ENCODE measurements at regions not wholly inside any gene's neighbourhood (a gene's known extent, or its start where the extent isn't known, plus 50 kb on each side); places are given as distances from the start of the nearest gene placed in this dataset.

DNA sequence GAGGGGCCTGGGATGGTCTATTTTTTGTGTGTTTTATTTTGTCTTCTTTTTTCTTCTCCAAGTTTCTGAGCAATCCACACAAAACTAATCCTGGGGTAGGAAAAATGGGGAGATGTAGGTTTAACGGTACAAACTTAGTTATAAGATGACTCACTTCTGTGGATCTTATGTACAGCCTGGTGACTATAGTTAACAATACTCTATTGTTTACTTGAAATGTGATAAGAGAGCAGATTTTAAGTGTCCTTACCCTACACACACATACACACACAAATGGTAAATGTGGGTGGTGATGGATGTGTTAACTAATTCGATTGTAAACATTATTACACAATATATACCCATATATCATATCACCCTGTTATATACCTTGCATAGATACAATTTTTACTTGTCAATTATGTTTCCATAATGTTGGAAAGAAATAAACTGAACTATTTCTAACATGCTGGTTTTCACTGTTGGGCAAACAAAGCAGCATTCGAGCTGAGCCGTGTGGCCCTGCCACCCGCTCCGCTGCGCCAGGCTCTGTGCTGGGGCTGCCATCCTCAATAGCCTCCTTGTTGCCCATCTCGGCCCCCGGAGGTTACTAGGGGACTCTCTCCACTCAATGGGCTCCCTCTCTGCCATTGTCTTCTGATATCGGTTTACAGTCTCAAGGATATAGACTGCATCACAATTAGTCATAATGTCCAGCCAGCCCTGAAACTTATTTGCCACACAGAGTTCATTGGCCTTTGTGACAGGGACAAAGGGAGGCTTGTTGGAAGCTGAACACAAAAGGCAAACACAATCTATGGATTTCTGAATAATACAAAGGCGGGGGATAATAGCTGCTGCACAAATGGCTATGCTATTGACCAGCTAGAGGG is 380.3 kb upstream of the MAF start:
- no peaks in the 10 kb centered on the region for H3K4me1 ChIP-seq (ENCODE audit: control insufficient read depth, low read length)
- H3F3A ChIP-seq (ENCODE audit: control insufficient read depth, insufficient read depth), result no peaks in the 10 kb centered on the region
- TF ChIP-seq EZH2phosphoT487 (IDR thresholded peaks at IDR 0.05; ENCODE audit: borderline replicate concordance, low read length), result no peak
- TF ChIP-seq, protein P1, sequence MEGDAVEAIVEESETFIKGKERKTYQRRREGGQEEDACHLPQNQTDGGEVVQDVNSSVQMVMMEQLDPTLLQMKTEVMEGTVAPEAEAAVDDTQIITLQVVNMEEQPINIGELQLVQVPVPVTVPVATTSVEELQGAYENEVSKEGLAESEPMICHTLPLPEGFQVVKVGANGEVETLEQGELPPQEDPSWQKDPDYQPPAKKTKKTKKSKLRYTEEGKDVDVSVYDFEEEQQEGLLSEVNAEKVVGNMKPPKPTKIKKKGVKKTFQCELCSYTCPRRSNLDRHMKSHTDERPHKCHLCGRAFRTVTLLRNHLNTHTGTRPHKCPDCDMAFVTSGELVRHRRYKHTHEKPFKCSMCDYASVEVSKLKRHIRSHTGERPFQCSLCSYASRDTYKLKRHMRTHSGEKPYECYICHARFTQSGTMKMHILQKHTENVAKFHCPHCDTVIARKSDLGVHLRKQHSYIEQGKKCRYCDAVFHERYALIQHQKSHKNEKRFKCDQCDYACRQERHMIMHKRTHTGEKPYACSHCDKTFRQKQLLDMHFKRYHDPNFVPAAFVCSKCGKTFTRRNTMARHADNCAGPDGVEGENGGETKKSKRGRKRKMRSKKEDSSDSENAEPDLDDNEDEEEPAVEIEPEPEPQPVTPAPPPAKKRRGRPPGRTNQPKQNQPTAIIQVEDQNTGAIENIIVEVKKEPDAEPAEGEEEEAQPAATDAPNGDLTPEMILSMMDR (IDR thresholded peaks at IDR 0.05; ENCODE audit: low read depth, low read length, poor library complexity, severe bottlenecking), result no peak
- no peaks in the 10 kb centered on the region for H3K9me3 ChIP-seq (ENCODE audit: control insufficient read depth, insufficient read depth, low read length)
- H4K20me1 ChIP-seq (ENCODE audit: control insufficient read depth, insufficient read depth, low read depth, low read length), result no peaks in the 10 kb centered on the region
- no peaks in the 10 kb centered on the region for H3K27me3 ChIP-seq (ENCODE audit: control insufficient read depth, low read length)
- H3K79me2 ChIP-seq (ENCODE audit: control insufficient read depth, low read length), result no peaks in the 10 kb centered on the region
- H3K9me2 ChIP-seq (replicated peaks; ENCODE audit: control insufficient read depth, low read length), result no peaks in the 10 kb centered on the region
- H3K4me3 ChIP-seq (ENCODE audit: low read length), result no peak overlapping the region
- no peak overlapping the region for H3K4me2 ChIP-seq (ENCODE audit: low read length)
- H3K36me3 ChIP-seq (ENCODE audit: control insufficient read depth, low read length), result no peaks in the 10 kb centered on the region
- no peak overlapping the region for H3K27ac ChIP-seq (ENCODE audit: low read depth, low read length)

DNA sequence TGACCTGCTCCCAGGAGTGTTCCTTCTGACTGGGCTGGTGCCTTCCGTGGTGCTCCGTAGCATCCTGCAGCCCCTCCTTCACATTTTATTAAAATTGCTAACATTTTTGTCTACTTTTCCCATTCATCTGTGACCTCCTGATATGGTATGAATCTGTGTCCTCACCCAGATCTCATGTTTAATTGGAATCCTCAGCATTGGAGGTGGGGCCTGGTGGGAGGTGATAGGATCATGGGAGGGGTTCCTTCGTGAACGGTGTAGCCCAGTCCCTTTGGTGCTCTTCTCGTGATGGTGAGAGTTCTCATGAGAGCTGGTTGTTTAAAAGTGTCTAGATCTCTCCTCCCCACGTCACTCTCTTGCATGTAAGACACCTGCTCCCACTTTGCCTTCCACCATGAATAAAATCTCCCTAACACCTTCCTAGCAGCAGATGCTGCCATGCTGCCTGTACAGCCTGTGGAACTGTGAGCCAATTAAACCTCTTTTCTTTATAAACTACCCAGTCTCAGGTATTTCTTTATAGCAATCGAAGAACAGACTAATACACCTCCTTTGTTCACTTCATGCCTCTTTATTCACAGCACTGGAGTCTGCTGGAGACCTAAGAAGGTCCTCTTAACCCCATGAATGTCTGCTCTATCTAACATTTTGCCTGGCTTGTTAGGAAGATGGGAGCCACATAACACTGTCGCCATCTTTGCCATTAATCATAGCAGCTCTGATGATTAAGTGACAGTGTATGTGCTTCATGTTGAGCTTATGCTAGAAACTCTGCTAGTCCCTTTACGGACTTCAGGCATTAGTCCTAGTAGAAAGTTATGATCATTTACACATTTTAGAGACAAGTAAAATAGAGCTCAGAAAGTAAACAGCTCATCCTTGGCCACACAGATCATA is 377.7 kb upstream of the MAF start:
- no peaks in the 10 kb centered on the region for H3K4me1 ChIP-seq (ENCODE audit: control insufficient read depth, low read length)
- TF ChIP-seq, protein P1 (IDR thresholded peaks at IDR 0.05; ENCODE audit: low read depth, low read length, poor library complexity, severe bottlenecking), result no peak
- no peak for TF ChIP-seq EZH2phosphoT487 (IDR thresholded peaks at IDR 0.05; ENCODE audit: borderline replicate concordance, low read length)
- no peak overlapping the region for H3K4me3 ChIP-seq (ENCODE audit: low read length)
- H3K9me2 ChIP-seq (replicated peaks; ENCODE audit: control insufficient read depth, low read length), result no peaks in the 10 kb centered on the region
- H3K27ac ChIP-seq (ENCODE audit: low read depth, low read length), result no peak overlapping the region
- H3K36me3 ChIP-seq (ENCODE audit: control insufficient read depth, low read length), result no peaks in the 10 kb centered on the region
- H3K9me3 ChIP-seq (ENCODE audit: control insufficient read depth, insufficient read depth, low read length), result no peaks in the 10 kb centered on the region
- no peaks in the 10 kb centered on the region for H3F3A ChIP-seq (ENCODE audit: control insufficient read depth, insufficient read depth)
- no peaks in the 10 kb centered on the region for H4K20me1 ChIP-seq (ENCODE audit: control insufficient read depth, insufficient read depth, low read depth, low read length)
- no peak overlapping the region for H3K4me2 ChIP-seq (ENCODE audit: low read length)
- H3K27me3 ChIP-seq (ENCODE audit: control insufficient read depth, low read length), result no peaks in the 10 kb centered on the region
- H3K79me2 ChIP-seq (ENCODE audit: control insufficient read depth, low read length), result no peaks in the 10 kb centered on the region

DNA sequence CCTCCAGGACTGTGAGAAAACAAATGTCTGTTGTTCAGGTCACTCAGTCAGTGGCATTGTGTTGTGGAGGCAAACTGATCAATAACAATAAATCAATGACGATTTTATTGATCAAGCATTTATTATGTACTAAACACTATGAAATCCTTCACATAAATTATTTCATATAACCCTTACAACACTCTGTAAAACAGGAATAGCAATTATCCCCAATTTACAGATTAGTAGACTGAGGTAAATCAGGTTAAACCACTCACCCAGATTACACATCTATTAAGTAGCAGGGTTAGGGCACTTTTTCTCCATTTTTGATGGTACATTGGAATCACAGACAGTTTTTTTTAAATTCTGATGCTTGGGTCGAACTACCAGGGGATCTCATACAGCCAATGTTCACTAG is 372.8 kb upstream of the MAF start:
- H3K9me3 ChIP-seq (ENCODE audit: control insufficient read depth, insufficient read depth, low read length), result no peaks in the 10 kb centered on the region
- no peaks in the 10 kb centered on the region for H3K27me3 ChIP-seq (ENCODE audit: control insufficient read depth, low read length)
- H3K27ac ChIP-seq (ENCODE audit: low read depth, low read length), result no peak overlapping the region
- no peak overlapping the region for H3K4me2 ChIP-seq (ENCODE audit: low read length)
- no peaks in the 10 kb centered on the region for H3K79me2 ChIP-seq (ENCODE audit: control insufficient read depth, low read length)
- H3F3A ChIP-seq (ENCODE audit: control insufficient read depth, insufficient read depth), result no peaks in the 10 kb centered on the region
- TF ChIP-seq, protein P1 (IDR thresholded peaks at IDR 0.05; ENCODE audit: low read depth, low read length, poor library complexity, severe bottlenecking), result no peak
- no peak for TF ChIP-seq EZH2phosphoT487 (IDR thresholded peaks at IDR 0.05; ENCODE audit: borderline replicate concordance, low read length)
- no peaks in the 10 kb centered on the region for H4K20me1 ChIP-seq (ENCODE audit: control insufficient read depth, insufficient read depth, low read depth, low read length)
- H3K4me3 ChIP-seq (ENCODE audit: low read length), result no peak overlapping the region
- no peaks in the 10 kb centered on the region for H3K4me1 ChIP-seq (ENCODE audit: control insufficient read depth, low read length)
- H3K36me3 ChIP-seq (ENCODE audit: control insufficient read depth, low read length), result no peaks in the 10 kb centered on the region
- H3K9me2 ChIP-seq (replicated peaks; ENCODE audit: control insufficient read depth, low read length), result no peaks in the 10 kb centered on the region

Data from DOHH2 (cell line).